ENCODE measurements at regions not wholly inside any gene's neighbourhood (a gene's known extent, or its start where the extent isn't known, plus 50 kb on each side); places are given as distances from the start of the nearest gene placed in this dataset.

- POLR2A ChIA-PET = no interaction called here
- TF ChIP-seq CTBP1 (IDR thresholded peaks at IDR 0.05; ENCODE audit: borderline replicate concordance) (no peak), FOXA1 (IDR thresholded peaks at IDR 0.05) (no peak), LEF1 (IDR thresholded peaks at IDR 0.05; ENCODE audit: borderline replicate concordance) (no peak), HDGF (IDR thresholded peaks at IDR 0.05; ENCODE audit: borderline replicate concordance) (no peak), PKNOX1 (IDR thresholded peaks at IDR 0.05) (no peak), ARNT (IDR thresholded peaks at IDR 0.05) (no peak), FOXM1 (IDR thresholded peaks at IDR 0.05; ENCODE audit: borderline replicate concordance) (no peak), ZNF384 (IDR thresholded peaks at IDR 0.05) (no peak), SP1 (IDR thresholded peaks at IDR 0.05) (no peak), NFRKB (IDR thresholded peaks at IDR 0.05) (no peak), SUZ12 (IDR thresholded peaks at IDR 0.05) (no peak), BHLHE40 (IDR thresholded peaks at IDR 0.05; ENCODE audit: borderline replicate concordance) (no peak), L3MBTL2 (conservative IDR thresholded peaks at IDR 0.05) (no peak), ELF4 (IDR thresholded peaks at IDR 0.05) (no peak), FOXK2 (IDR thresholded peaks at IDR 0.05) (no peak), TARDBP (IDR thresholded peaks at IDR 0.05) (no peak)
- CTCF ChIA-PET = no interaction called here
- no peak for DNase-seq (ENCODE audit: extremely low spot score)
Measured at GRCh38 chr2:66730441-66730840, 295.5 kb downstream of the MEIS1 start.

GRCh38 chr2:66733364-66733999, 298.6 kb downstream of the MEIS1 start:
- ChIA-PET POLR2A (no interaction called here), CTCF (no interaction called here)
- TF ChIP-seq PKNOX1 (IDR thresholded peaks at IDR 0.05) (peak; percentile 91), HDGF (IDR thresholded peaks at IDR 0.05; ENCODE audit: borderline replicate concordance) (no peak)
- DNase-seq (ENCODE audit: extremely low spot score) = no peak

- TF ChIP-seq PKNOX1 (IDR thresholded peaks at IDR 0.05) = no peak
- TF ChIP-seq FOXA1 (IDR thresholded peaks at IDR 0.05) = no peak
- TF ChIP-seq ELF4 (IDR thresholded peaks at IDR 0.05) = no peak
- no peak for TF ChIP-seq NFRKB (IDR thresholded peaks at IDR 0.05)
- no peak for TF ChIP-seq ZNF384 (IDR thresholded peaks at IDR 0.05)
- TF ChIP-seq FOXM1 (IDR thresholded peaks at IDR 0.05; ENCODE audit: borderline replicate concordance) = no peak
- no peak for TF ChIP-seq SUZ12 (IDR thresholded peaks at IDR 0.05)
- no peak for TF ChIP-seq CTBP1 (IDR thresholded peaks at IDR 0.05; ENCODE audit: borderline replicate concordance)
- no peak for TF ChIP-seq ARNT (IDR thresholded peaks at IDR 0.05)
- CTCF ChIA-PET = no interaction called here
- DNase-seq (ENCODE audit: extremely low spot score) = no peak
- POLR2A ChIA-PET = no interaction called here
Measured at GRCh38 chr2:66748939-66749338, 314.0 kb downstream of the MEIS1 start.

- TF ChIP-seq ZNF384 (IDR thresholded peaks at IDR 0.05) = no peak
- no peak for TF ChIP-seq ARNT (IDR thresholded peaks at IDR 0.05)
- no peak for TF ChIP-seq SP1 (IDR thresholded peaks at IDR 0.05)
- no peak for TF ChIP-seq BHLHE40 (IDR thresholded peaks at IDR 0.05; ENCODE audit: borderline replicate concordance)
- TF ChIP-seq FOXA1 (IDR thresholded peaks at IDR 0.05) = no peak
- no peak for TF ChIP-seq FOXK2 (IDR thresholded peaks at IDR 0.05)
- TF ChIP-seq FOXM1 (IDR thresholded peaks at IDR 0.05; ENCODE audit: borderline replicate concordance) = no peak
- no peak for TF ChIP-seq L3MBTL2 (conservative IDR thresholded peaks at IDR 0.05)
- TF ChIP-seq CTBP1 (IDR thresholded peaks at IDR 0.05; ENCODE audit: borderline replicate concordance) = no peak
- TF ChIP-seq HDGF (IDR thresholded peaks at IDR 0.05; ENCODE audit: borderline replicate concordance) = no peak
- TF ChIP-seq TARDBP (IDR thresholded peaks at IDR 0.05) = no peak
- TF ChIP-seq LEF1 (IDR thresholded peaks at IDR 0.05; ENCODE audit: borderline replicate concordance) = no peak
- CTCF ChIA-PET = no interaction called here
- DNase-seq (ENCODE audit: extremely low spot score) = no peak
- POLR2A ChIA-PET = no interaction called here
Measured at GRCh38 chr2:66749566-66749965, 314.6 kb downstream of the MEIS1 start.

GRCh38 chr2:66753257-66753656, 318.3 kb downstream of the MEIS1 start:
- ChIA-PET CTCF (no interaction called here), POLR2A (no interaction called here)
- no peak for DNase-seq (ENCODE audit: extremely low spot score)
- TF ChIP-seq L3MBTL2 (conservative IDR thresholded peaks at IDR 0.05) (no peak), FOXM1 (IDR thresholded peaks at IDR 0.05; ENCODE audit: borderline replicate concordance) (no peak), HDGF (IDR thresholded peaks at IDR 0.05; ENCODE audit: borderline replicate concordance) (no peak), FOXA1 (IDR thresholded peaks at IDR 0.05) (no peak), LEF1 (IDR thresholded peaks at IDR 0.05; ENCODE audit: borderline replicate concordance) (no peak), SUZ12 (IDR thresholded peaks at IDR 0.05) (no peak), BHLHE40 (IDR thresholded peaks at IDR 0.05; ENCODE audit: borderline replicate concordance) (no peak), NFRKB (IDR thresholded peaks at IDR 0.05) (no peak), FOXK2 (IDR thresholded peaks at IDR 0.05) (no peak), ARNT (IDR thresholded peaks at IDR 0.05) (no peak), ZNF384 (IDR thresholded peaks at IDR 0.05) (no peak), PKNOX1 (IDR thresholded peaks at IDR 0.05) (no peak), ELF4 (IDR thresholded peaks at IDR 0.05) (no peak), SP1 (IDR thresholded peaks at IDR 0.05) (no peak), CTBP1 (IDR thresholded peaks at IDR 0.05; ENCODE audit: borderline replicate concordance) (no peak), TARDBP (IDR thresholded peaks at IDR 0.05) (no peak)

GRCh38 chr2:66753660-66754059, 318.7 kb downstream of the MEIS1 start:
- DNase-seq (ENCODE audit: extremely low spot score) = no peak
- CTCF ChIA-PET = no interaction called here
- POLR2A ChIA-PET = no interaction called here
- TF ChIP-seq TARDBP (IDR thresholded peaks at IDR 0.05) (no peak), FOXM1 (IDR thresholded peaks at IDR 0.05; ENCODE audit: borderline replicate concordance) (no peak), BHLHE40 (IDR thresholded peaks at IDR 0.05; ENCODE audit: borderline replicate concordance) (no peak), L3MBTL2 (conservative IDR thresholded peaks at IDR 0.05) (no peak), SUZ12 (IDR thresholded peaks at IDR 0.05) (no peak), SP1 (IDR thresholded peaks at IDR 0.05) (no peak), FOXA1 (IDR thresholded peaks at IDR 0.05) (no peak), ARNT (IDR thresholded peaks at IDR 0.05) (no peak), FOXK2 (IDR thresholded peaks at IDR 0.05) (no peak), PKNOX1 (IDR thresholded peaks at IDR 0.05) (no peak), CTBP1 (IDR thresholded peaks at IDR 0.05; ENCODE audit: borderline replicate concordance) (no peak), LEF1 (IDR thresholded peaks at IDR 0.05; ENCODE audit: borderline replicate concordance) (no peak), ELF4 (IDR thresholded peaks at IDR 0.05) (no peak), HDGF (IDR thresholded peaks at IDR 0.05; ENCODE audit: borderline replicate concordance) (no peak), ZNF384 (IDR thresholded peaks at IDR 0.05) (no peak), NFRKB (IDR thresholded peaks at IDR 0.05) (no peak)

All from HEK293T (cell line).